Adrenal gland (tissue), 9 donors: ENCODE measurements at regions not wholly inside any gene's neighbourhood (a gene's known extent, or its start where the extent isn't known, plus 50 kb on each side); places are given as distances from the start of the nearest gene placed in this dataset.

Experiments
- DNase-seq, 7 donors: peaks; one replicate each; pipeline ENCODE4 v3.0.0-alpha.2; 2019 to 2020
- H3K27ac ChIP-seq, 5 donors: fragments of 200-600 bp; sonication (generic) in 4 of 5; 1 replicate in 3 of 5; 2 replicates in 2 of 5; pipeline versions ENCODE4 v1.5.1 to v1.8.0; 2016 to 2020; ENCODE audit warnings: mild to moderate bottlenecking in 1 of 5
- H3K27me3 ChIP-seq: fragments of 200-600 bp; 2 replicates; pipeline ENCODE4 v1.8.0; 2021
- H3K36me3 ChIP-seq, 2 donors: fragments of 200-600 bp; replicated peaks in 1 of 2; 1 replicate in 1 of 2; 2 replicates in 1 of 2; pipeline versions ENCODE4 v1.5.1 to v1.8.0; 2018 to 2022
- H3K4me1 ChIP-seq, 2 donors: fragments of 200-600 bp; replicated peaks in 1 of 2; 1 replicate in 1 of 2; 2 replicates in 1 of 2; pipeline versions ENCODE4 v1.5.1 to v1.8.0; 2018 to 2021
- H3K4me3 ChIP-seq, 4 donors: fragments of 200-600 bp; sonication (generic) in 3 of 4; one replicate each; pipeline ENCODE4 v1.5.1; 2016 to 2018
- H3K9me3 ChIP-seq, 3 donors: fragments of 200-600 bp; sonication (generic) in 1 of 3; replicated peaks in 1 of 3; 1 replicate in 2 of 3; 2 replicates in 1 of 3; pipeline versions ENCODE4 v1.5.1 to v1.8.0; 2016 to 2021
- POLR2A ChIP-seq, 2 donors: fragments of 450-650 bp; IDR thresholded peaks; one replicate each; pipeline ENCODE4 v1.6.1; 2017; ENCODE audit warnings: antibody characterized with exemption in 2 of 2, mild to moderate bottlenecking in 2 of 2, moderate library complexity in 1 of 2
- WGBS, 4 donors: extraction: QIAGEN DNeasy Blood & Tissue Kit in 2 of 4; methylation state at CpG; one replicate each; pipeline versions ENCODE4 v1.1.5 to v1.1.7; 2013 to 2017; 5-methylcytosine and 5-hydroxymethylcytosine counted together
- intact Hi-C, 2 donors: fragments of 100-400 bp; cut with DNase I; formaldehyde crosslinking; loops; one replicate each; pipeline versions ENCODE4 v1.14.1 to v1.15.0; 2022 to 2023
- TF ChIP-seq, protein P1 (sequence below), 6 experiments: fragments of 450-650 bp in 4 of 6; fragments of 200-600 bp in 2 of 6; sonication (generic) in 1 of 6; IDR thresholded peaks; 1 replicate in 5 of 6; 2 replicates in 1 of 6; pipeline versions ENCODE4 v1.5.1 to v1.8.0; 2016 to 2021; ENCODE audit warnings: antibody characterized with exemption in 6 of 6, mild to moderate bottlenecking in 2 of 6, moderate library complexity in 1 of 6
- donor health status: healthy with polysubstance abuse.
- donor health status: Bipolar disorder and iron deficiency.
- donor health status: DM: yes; HTN: yes; CAD: no.
- donor health status: DM: no; HTN: no; CAD: no.
- donor health status: DM: no; HTN: no; CAD: no.

DNA sequence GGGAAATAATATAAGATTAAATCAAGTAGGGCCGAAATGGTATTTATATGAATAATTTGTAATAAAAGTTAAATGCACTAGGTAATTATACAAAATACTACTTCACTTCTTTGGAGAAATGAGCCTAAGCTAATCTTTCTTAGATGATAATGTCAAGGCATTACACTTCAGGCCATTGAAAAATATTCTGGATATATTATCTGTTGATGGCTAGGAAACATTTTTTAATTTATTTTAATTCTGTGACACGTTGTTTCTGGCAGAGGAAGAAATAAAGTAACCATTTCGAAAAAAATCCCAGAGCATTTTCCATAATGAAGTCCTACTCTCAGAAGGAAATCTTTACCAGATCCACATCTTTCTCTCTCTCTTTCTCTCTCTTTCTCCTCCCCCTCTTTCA is 133.9 kb downstream of the MMUT start:
- TF ChIP-seq, protein P1, sequence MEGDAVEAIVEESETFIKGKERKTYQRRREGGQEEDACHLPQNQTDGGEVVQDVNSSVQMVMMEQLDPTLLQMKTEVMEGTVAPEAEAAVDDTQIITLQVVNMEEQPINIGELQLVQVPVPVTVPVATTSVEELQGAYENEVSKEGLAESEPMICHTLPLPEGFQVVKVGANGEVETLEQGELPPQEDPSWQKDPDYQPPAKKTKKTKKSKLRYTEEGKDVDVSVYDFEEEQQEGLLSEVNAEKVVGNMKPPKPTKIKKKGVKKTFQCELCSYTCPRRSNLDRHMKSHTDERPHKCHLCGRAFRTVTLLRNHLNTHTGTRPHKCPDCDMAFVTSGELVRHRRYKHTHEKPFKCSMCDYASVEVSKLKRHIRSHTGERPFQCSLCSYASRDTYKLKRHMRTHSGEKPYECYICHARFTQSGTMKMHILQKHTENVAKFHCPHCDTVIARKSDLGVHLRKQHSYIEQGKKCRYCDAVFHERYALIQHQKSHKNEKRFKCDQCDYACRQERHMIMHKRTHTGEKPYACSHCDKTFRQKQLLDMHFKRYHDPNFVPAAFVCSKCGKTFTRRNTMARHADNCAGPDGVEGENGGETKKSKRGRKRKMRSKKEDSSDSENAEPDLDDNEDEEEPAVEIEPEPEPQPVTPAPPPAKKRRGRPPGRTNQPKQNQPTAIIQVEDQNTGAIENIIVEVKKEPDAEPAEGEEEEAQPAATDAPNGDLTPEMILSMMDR (IDR thresholded peaks at IDR 0.05): no peak
- TF ChIP-seq POLR2A (IDR thresholded peaks at IDR 0.05): no peak
- no peaks in the 10 kb centered on the region for H3K27me3 ChIP-seq
- H3K27ac ChIP-seq: no peak overlapping the region
- WGBS, 4 donors: 54 to 67% (median 61%) methylated on average over 3 of the region's 3 CpGs
- no peaks in the 10 kb centered on the region for H3K9me3 ChIP-seq
- no peak overlapping the region for H3K4me3 ChIP-seq
- no peaks in the 10 kb centered on the region for H3K36me3 ChIP-seq
- H3K4me1 ChIP-seq: no peaks in the 10 kb centered on the region
- intact Hi-C loops: no loop called here
- DNase-seq: no peak

DNA sequence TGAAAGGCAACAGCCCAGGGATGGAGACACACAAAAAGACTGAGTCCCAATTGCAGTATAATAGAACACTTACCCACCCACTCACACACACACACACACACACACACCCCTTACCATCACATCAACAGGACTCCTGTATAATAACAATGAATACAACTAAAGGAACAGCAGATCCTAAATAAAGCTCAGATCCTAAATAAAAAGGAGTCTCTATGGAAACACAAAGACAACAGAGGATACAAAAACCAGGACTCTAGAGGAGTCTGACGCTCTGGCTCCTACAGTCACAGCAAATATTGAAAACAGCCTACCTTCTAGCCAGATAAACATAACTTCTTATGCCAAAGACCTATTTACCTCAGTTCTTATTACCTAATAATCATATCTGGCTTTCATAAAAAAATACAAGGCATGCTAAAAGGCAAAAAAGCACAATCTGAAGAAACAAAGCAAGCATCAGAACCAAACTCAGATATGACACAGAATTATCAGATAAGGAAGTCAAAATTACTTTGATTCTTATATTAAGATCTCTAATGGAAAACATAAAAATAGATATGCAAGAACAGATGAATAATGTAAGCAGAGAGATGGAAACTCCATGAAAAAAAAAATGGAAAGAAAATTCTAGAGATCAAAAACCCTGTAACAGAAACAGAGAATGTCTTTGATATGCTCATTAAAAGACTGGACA is 134.9 kb downstream of the MMUT start:
- TF ChIP-seq, protein P1 (IDR thresholded peaks at IDR 0.05): no peak
- TF ChIP-seq POLR2A (IDR thresholded peaks at IDR 0.05): no peak
- 57 to 71% (median 67%) methylated on average over 1 of the region's 1 CpG for WGBS, 4 donors
- Histone ChIP-seq H3K27me3 (no peaks in the 10 kb centered on the region), H3K4me3 (no peak overlapping the region), H3K36me3 (no peaks in the 10 kb centered on the region), H3K9me3 (no peaks in the 10 kb centered on the region), H3K4me1 (no peaks in the 10 kb centered on the region), H3K27ac (no peak overlapping the region)
- no peak for DNase-seq
- intact Hi-C loops: no loop called here

DNA sequence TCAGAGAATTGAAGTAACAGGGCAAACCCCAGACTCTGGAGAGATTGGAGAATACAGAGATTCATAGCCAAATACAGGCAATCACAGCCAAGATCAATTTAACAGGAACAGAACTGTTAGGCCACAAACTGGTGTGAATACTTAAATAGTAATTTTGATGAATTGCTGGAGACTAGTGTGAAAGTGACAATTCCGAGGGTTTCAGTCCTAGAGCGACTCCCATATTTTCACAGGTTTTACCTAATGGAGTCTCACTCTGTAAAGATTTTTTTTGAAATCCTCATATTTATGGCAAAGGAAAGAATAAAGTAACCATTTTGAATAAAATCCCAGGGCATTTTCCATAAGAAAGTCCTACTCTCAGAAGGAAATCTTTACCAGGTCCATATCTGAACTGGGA is 135.5 kb downstream of the MMUT start:
- no peak for DNase-seq
- H3K4me1 ChIP-seq: no peaks in the 10 kb centered on the region
- WGBS, 4 donors: 81 to 93% (median 86%) methylated on average over 2 of the region's 2 CpGs
- intact Hi-C loops: no loop called here
- H3K36me3 ChIP-seq: no peaks in the 10 kb centered on the region
- TF ChIP-seq POLR2A (IDR thresholded peaks at IDR 0.05): no peak
- TF ChIP-seq, protein P1 (IDR thresholded peaks at IDR 0.05): no peak
- H3K9me3 ChIP-seq: no peaks in the 10 kb centered on the region
- H3K4me3 ChIP-seq: no peak overlapping the region
- H3K27ac ChIP-seq: no peak overlapping the region
- no peaks in the 10 kb centered on the region for H3K27me3 ChIP-seq

DNA sequence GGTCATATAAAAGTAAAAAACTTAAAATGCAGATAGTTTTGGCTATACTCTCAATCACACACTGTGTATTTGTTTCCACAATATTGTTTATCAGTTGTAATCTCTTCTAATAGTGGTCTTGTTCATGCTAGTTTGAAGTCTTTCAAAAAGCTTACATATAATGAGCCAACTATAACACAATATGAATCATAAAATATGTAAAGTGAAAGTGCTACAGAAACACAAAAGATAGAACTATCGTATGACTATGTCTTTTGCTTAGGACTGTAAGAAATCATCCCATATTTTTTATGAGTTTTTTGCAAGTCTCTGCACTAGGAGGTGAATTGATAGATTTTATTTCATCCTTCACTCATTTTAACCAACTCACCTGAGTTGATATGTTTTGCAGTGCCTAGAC is 136.0 kb downstream of the MMUT start:
- H3K36me3 ChIP-seq: no peaks in the 10 kb centered on the region
- no peak overlapping the region for H3K27ac ChIP-seq
- intact Hi-C loops: no loop called here
- no peaks in the 10 kb centered on the region for H3K27me3 ChIP-seq
- DNase-seq: no peak
- no peak for TF ChIP-seq POLR2A (IDR thresholded peaks at IDR 0.05)
- TF ChIP-seq, protein P1 (IDR thresholded peaks at IDR 0.05): no peak
- H3K4me3 ChIP-seq: no peak overlapping the region
- WGBS, 4 donors: 59 to 81% (median 79%) methylated on average over 1 of the region's 1 CpG
- H3K9me3 ChIP-seq: no peaks in the 10 kb centered on the region
- no peaks in the 10 kb centered on the region for H3K4me1 ChIP-seq
